Stomach smooth muscle (tissue), 2 donors: ENCODE measurements at regions not wholly inside any gene's neighbourhood (a gene's known extent, or its start where the extent isn't known, plus 50 kb on each side); places are given as distances from the start of the nearest gene placed in this dataset.
"Not testable (repeated sequence)": the region's sequence is repeated elsewhere in the genome, so short reads cannot be mapped to it uniquely, and the experiment has no call there.

ENCODE experiments used
- H3K27ac ChIP-seq: one replicate; pipeline ENCODE4 v1.7.0; 2013; ENCODE audit warnings: mild to moderate bottlenecking, low read length, inconsistent platforms
- H3K27me3 ChIP-seq, 2 donors: one replicate each; pipeline ENCODE4 v1.7.0; 2013; ENCODE audit warnings: low read length in 2 of 2; ENCODE audit not compliant: insufficient read depth in 2 of 2, control insufficient read depth in 1 of 2
- H3K36me3 ChIP-seq, 2 donors: one replicate each; pipeline ENCODE4 v1.7.0; 2013; ENCODE audit warnings: low read length in 2 of 2; ENCODE audit not compliant: control insufficient read depth in 2 of 2, insufficient read depth in 2 of 2
- H3K4me1 ChIP-seq: one replicate; pipeline ENCODE4 v1.7.0; 2013; ENCODE audit warnings: low read length; ENCODE audit not compliant: control insufficient read depth, insufficient read depth
- H3K4me3 ChIP-seq, 2 donors: one replicate each; pipeline ENCODE4 v1.7.0; 2013; ENCODE audit warnings: low read length in 2 of 2
- H3K9ac ChIP-seq, 2 donors: one replicate each; pipeline ENCODE4 v1.7.0; 2013; ENCODE audit warnings: low read length in 2 of 2, mild to moderate bottlenecking in 1 of 2
- H3K9me3 ChIP-seq, 2 donors: one replicate each; pipeline ENCODE4 v1.7.0; 2013; ENCODE audit warnings: low read length in 2 of 2; ENCODE audit not compliant: control insufficient read depth in 2 of 2
- donor health status: healthy.
- donor health status: Pancreatic carcinoma.

- H3K27me3 ChIP-seq, H3K4me1 ChIP-seq, H3K36me3 ChIP-seq, H3K9me3 ChIP-seq: not testable (repeated sequence)
- peak overlapping the region in 1 of 2 donors; percentile 55 for H3K9ac ChIP-seq
- peak overlapping the region; percentile 46 for H3K27ac ChIP-seq
- peak overlapping the region; percentile 43 to 72 for H3K4me3 ChIP-seq
Observed at GRCh38 chr1:121117622-121118479, 66.3 kb downstream of the FAM72B start.
